Adrenal gland (tissue), 9 donors: ENCODE measurements at regions not wholly inside any gene's neighbourhood (a gene's known extent, or its start where the extent isn't known, plus 50 kb on each side); places are given as distances from the start of the nearest gene placed in this dataset.
A peak's percentile ranks its signal among the peaks of the same experiment; 100 is the strongest.
"Not testable (repeated sequence)": the region's sequence is repeated elsewhere in the genome, so short reads cannot be mapped to it uniquely, and the experiment has no call there.

Experiments used
- DNase-seq, 7 donors: peaks; one replicate each; pipeline ENCODE4 v3.0.0-alpha.2; 2019 to 2020
- H3K27ac ChIP-seq, 5 donors: fragments of 200-600 bp; sonication (generic) in 4 of 5; 1 replicate in 3 of 5; 2 replicates in 2 of 5; pipeline versions ENCODE4 v1.5.1 to v1.8.0; 2016 to 2020; ENCODE audit warnings: mild to moderate bottlenecking in 1 of 5
- H3K27me3 ChIP-seq: fragments of 200-600 bp; 2 replicates; pipeline ENCODE4 v1.8.0; 2021
- H3K36me3 ChIP-seq, 2 donors: fragments of 200-600 bp; replicated peaks in 1 of 2; 1 replicate in 1 of 2; 2 replicates in 1 of 2; pipeline versions ENCODE4 v1.5.1 to v1.8.0; 2018 to 2022
- H3K4me1 ChIP-seq, 2 donors: fragments of 200-600 bp; replicated peaks in 1 of 2; 1 replicate in 1 of 2; 2 replicates in 1 of 2; pipeline versions ENCODE4 v1.5.1 to v1.8.0; 2018 to 2021
- H3K4me3 ChIP-seq, 4 donors: fragments of 200-600 bp; sonication (generic) in 3 of 4; one replicate each; pipeline ENCODE4 v1.5.1; 2016 to 2018
- H3K9me3 ChIP-seq, 3 donors: fragments of 200-600 bp; sonication (generic) in 1 of 3; replicated peaks in 1 of 3; 1 replicate in 2 of 3; 2 replicates in 1 of 3; pipeline versions ENCODE4 v1.5.1 to v1.8.0; 2016 to 2021
- CTCF ChIP-seq, 6 experiments: fragments of 450-650 bp in 4 of 6; fragments of 200-600 bp in 2 of 6; sonication (generic) in 1 of 6; IDR thresholded peaks; 1 replicate in 5 of 6; 2 replicates in 1 of 6; pipeline versions ENCODE4 v1.5.1 to v1.8.0; 2016 to 2021; ENCODE audit warnings: antibody characterized with exemption in 6 of 6, mild to moderate bottlenecking in 2 of 6, moderate library complexity in 1 of 6
- POLR2A ChIP-seq, 2 donors: fragments of 450-650 bp; IDR thresholded peaks; one replicate each; pipeline ENCODE4 v1.6.1; 2017; ENCODE audit warnings: antibody characterized with exemption in 2 of 2, mild to moderate bottlenecking in 2 of 2, moderate library complexity in 1 of 2
- WGBS, 4 donors: extraction: QIAGEN DNeasy Blood & Tissue Kit in 2 of 4; methylation state at CpG; one replicate each; pipeline versions ENCODE4 v1.1.5 to v1.1.7; 2013 to 2017; 5-methylcytosine and 5-hydroxymethylcytosine counted together
- intact Hi-C, 2 donors: fragments of 100-400 bp; cut with DNase I; formaldehyde crosslinking; loops; one replicate each; pipeline versions ENCODE4 v1.14.1 to v1.15.0; 2022 to 2023
- donor health status: healthy with polysubstance abuse.
- donor health status: Bipolar disorder and iron deficiency.
- donor health status: DM: yes; HTN: yes; CAD: no.
- donor health status: DM: no; HTN: no; CAD: no.
- donor health status: DM: no; HTN: no; CAD: no.

DNA sequence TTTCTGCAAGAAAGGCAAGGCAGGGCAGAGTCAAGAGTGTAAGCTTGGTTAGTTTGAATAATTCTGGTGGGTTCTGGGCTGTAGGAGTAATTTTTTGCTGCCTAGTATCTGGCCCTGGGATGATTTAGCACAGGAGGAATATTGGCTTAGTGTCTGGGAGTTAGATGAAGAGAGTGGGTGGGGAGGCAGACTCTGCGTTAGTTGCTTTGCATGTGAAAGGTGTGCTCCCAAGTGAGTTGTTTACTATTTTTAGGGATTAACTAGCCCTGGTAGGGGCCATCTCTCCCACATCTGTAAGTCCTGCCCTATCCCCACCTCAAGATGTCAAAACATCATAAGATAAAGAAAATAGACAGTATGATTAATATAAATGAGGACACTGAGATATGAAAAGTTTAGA is 249.7 kb downstream of the LRIG3 start:
- Histone ChIP-seq H3K9me3 (no peaks in the 10 kb centered on the region), H3K4me1 (peaks cover 0 to 7% of the 10 kb centered on the region in 2 donors), H3K27ac (no peak overlapping the region), H3K27me3 (no peaks in the 10 kb centered on the region), H3K36me3 (no peaks in the 10 kb centered on the region), H3K4me3 (no peak overlapping the region)
- TF ChIP-seq POLR2A (IDR thresholded peaks at IDR 0.05) (no peak), CTCF (IDR thresholded peaks at IDR 0.05) (no peak)
- DNase-seq, result no peak
- intact Hi-C loops, result no loop called here
- WGBS, 4 donors, result 55 to 82% (median 76%) methylated on average over 1 of the region's 1 CpG

DNA sequence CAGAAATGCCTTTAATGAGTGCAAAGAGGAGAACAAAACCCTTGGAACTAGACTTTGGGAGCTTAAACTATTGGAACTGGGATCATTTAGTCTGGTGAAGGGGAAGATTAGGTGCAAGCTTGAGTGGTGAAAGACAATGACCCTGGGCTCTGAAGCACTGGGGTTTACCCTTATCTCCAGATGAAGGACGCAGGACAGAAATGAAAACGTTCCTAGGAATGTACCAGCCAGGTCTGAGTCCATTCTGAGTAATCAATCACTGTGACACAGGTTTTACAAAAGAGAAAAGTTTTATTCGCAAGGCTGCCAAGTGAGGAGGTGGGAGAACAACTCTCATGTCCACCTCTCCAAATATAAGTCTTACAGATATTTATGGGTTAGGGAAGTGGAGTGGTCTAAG is 249.1 kb downstream of the LRIG3 start:
- TF ChIP-seq CTCF (IDR thresholded peaks at IDR 0.05) (no peak), POLR2A (IDR thresholded peaks at IDR 0.05) (no peak)
- WGBS, 4 donors, result 20 to 30% (median 23%) methylated on average over 3 of the region's 3 CpGs
- intact Hi-C loops, result no loop called here
- Histone ChIP-seq H3K27ac (no peak overlapping the region), H3K27me3 (no peaks in the 10 kb centered on the region), H3K4me3 (no peak overlapping the region), H3K36me3 (no peaks in the 10 kb centered on the region), H3K9me3 (no peaks in the 10 kb centered on the region), H3K4me1 (peaks cover 0 to 7% of the 10 kb centered on the region in 2 donors)
- peak in 1 of 7 donors; percentile 6 for DNase-seq

- TF ChIP-seq CTCF (IDR thresholded peaks at IDR 0.05), result no peak
- TF ChIP-seq POLR2A (IDR thresholded peaks at IDR 0.05), result no peak
Measured at GRCh38 chr12:58673021-58673420, 247.3 kb downstream of the LRIG3 start.

DNA sequence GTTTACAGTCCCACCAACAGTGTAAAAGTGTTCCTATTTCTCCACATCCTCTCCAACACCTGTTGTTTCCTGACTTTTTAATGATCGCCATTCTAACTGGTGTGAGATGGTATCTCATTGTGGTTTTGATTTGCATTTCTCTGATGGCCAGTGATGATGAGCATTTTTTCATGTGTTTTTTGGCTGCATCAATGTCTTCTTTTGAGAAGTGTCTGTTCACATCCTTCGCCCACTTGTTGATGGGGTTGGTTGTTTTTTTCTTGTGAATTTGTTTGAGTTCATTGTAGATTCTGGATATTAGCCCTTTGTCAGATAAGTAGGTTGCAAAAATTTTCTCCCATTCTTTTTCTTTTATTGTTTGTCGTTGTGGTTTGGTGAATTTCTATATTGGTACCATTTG is 242.5 kb downstream of the LRIG3 start:
- H3K4me3 ChIP-seq, H3K27me3 ChIP-seq, H3K9me3 ChIP-seq, H3K4me1 ChIP-seq, H3K36me3 ChIP-seq, DNase-seq, intact Hi-C loops, H3K27ac ChIP-seq: not testable (repeated sequence)
- WGBS, 4 donors, result 84 to 96% (median 91%) methylated on average over 2 to 3 of the region's 3 CpGs

More at GRCh38 chr12:58673021-58673420, 247.3 kb downstream of the LRIG3 start:
- DNase-seq, result no peak
- H3K4me1 ChIP-seq, result peaks cover 0 to 7% of the 10 kb centered on the region in 2 donors
- H3K27me3 ChIP-seq, result no peaks in the 10 kb centered on the region
- intact Hi-C loops, result no loop called here
- no peak overlapping the region for H3K4me3 ChIP-seq
- H3K9me3 ChIP-seq, result peaks cover 0 to 2% (median 0%) of the 10 kb centered on the region in 3 donors
- H3K27ac ChIP-seq, result no peak overlapping the region
- no peaks in the 10 kb centered on the region for H3K36me3 ChIP-seq

- H3K4me1 ChIP-seq, result no peaks in the 10 kb centered on the region
- H3K4me3 ChIP-seq, result no peak overlapping the region
- intact Hi-C loops, result no loop called here
- H3K9me3 ChIP-seq, result peaks cover 0 to 8% (median 0%) of the 10 kb centered on the region in 3 donors
- WGBS, 4 donors, result 72 to 81% (median 78%) methylated on average over 2 of the region's 2 CpGs
- no peaks in the 10 kb centered on the region for H3K27me3 ChIP-seq
- H3K36me3 ChIP-seq, result no peaks in the 10 kb centered on the region
- TF ChIP-seq CTCF (IDR thresholded peaks at IDR 0.05), result no peak
- no peak for TF ChIP-seq POLR2A (IDR thresholded peaks at IDR 0.05)
- DNase-seq, result no peak
- no peak overlapping the region for H3K27ac ChIP-seq
Measured at GRCh38 chr12:58678753-58679152, 241.6 kb downstream of the LRIG3 start.
